ENCODE measurements at regions not wholly inside any gene's neighbourhood (a gene's known extent, or its start where the extent isn't known, plus 50 kb on each side); places are given as distances from the start of the nearest gene placed in this dataset.

- TF ChIP-seq, protein P1, sequence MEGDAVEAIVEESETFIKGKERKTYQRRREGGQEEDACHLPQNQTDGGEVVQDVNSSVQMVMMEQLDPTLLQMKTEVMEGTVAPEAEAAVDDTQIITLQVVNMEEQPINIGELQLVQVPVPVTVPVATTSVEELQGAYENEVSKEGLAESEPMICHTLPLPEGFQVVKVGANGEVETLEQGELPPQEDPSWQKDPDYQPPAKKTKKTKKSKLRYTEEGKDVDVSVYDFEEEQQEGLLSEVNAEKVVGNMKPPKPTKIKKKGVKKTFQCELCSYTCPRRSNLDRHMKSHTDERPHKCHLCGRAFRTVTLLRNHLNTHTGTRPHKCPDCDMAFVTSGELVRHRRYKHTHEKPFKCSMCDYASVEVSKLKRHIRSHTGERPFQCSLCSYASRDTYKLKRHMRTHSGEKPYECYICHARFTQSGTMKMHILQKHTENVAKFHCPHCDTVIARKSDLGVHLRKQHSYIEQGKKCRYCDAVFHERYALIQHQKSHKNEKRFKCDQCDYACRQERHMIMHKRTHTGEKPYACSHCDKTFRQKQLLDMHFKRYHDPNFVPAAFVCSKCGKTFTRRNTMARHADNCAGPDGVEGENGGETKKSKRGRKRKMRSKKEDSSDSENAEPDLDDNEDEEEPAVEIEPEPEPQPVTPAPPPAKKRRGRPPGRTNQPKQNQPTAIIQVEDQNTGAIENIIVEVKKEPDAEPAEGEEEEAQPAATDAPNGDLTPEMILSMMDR (IDR thresholded peaks at IDR 0.05), result no peak
- no peak for TF ChIP-seq EP300 (IDR thresholded peaks at IDR 0.05)
These were observed 101.5 kb upstream of the IL12A start for GRCh38 chr3:159887168-159887567.
